ENCODE measurements at regions not wholly inside any gene's neighbourhood (a gene's known extent, or its start where the extent isn't known, plus 50 kb on each side); places are given as distances from the start of the nearest gene placed in this dataset.

DNA sequence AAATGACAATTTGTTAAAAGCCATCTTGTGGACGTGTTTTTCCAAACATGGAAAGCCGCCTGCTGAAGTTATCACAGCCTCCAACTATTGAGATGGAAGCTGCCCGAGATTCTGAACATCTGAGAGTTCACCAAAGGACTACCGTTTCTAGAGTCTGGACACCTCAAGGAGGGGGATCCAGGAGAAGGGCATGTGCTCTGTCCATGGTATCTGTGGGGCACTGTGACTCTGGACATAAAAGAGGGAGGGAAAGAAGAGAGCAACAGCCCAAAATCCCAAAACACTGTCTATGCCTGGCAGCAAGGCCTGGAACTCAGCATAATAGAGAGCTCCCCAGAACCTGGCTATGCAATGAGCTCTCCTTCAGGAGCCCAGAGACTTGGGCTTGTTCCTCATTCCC, 319.9 kb downstream of the EN1 start:
- TF ChIP-seq RAD21 (IDR thresholded peaks at IDR 0.05) (no peak), YY1 (IDR thresholded peaks at IDR 0.05) (no peak), JUND (IDR thresholded peaks at IDR 0.05) (no peak), RXRA (IDR thresholded peaks at IDR 0.05) (no peak)
- TF ChIP-seq, protein P1, sequence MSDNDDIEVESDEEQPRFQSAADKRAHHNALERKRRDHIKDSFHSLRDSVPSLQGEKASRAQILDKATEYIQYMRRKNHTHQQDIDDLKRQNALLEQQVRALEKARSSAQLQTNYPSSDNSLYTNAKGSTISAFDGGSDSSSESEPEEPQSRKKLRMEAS (IDR thresholded peaks at IDR 0.05) = no peak
- TF ChIP-seq, protein P2, sequence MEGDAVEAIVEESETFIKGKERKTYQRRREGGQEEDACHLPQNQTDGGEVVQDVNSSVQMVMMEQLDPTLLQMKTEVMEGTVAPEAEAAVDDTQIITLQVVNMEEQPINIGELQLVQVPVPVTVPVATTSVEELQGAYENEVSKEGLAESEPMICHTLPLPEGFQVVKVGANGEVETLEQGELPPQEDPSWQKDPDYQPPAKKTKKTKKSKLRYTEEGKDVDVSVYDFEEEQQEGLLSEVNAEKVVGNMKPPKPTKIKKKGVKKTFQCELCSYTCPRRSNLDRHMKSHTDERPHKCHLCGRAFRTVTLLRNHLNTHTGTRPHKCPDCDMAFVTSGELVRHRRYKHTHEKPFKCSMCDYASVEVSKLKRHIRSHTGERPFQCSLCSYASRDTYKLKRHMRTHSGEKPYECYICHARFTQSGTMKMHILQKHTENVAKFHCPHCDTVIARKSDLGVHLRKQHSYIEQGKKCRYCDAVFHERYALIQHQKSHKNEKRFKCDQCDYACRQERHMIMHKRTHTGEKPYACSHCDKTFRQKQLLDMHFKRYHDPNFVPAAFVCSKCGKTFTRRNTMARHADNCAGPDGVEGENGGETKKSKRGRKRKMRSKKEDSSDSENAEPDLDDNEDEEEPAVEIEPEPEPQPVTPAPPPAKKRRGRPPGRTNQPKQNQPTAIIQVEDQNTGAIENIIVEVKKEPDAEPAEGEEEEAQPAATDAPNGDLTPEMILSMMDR (IDR thresholded peaks at IDR 0.05; ENCODE audit: low read depth, low read length, missing input control) = no peak

Measured in liver (tissue), 3 donors.